H9 (cell line): ENCODE measurements at regions not wholly inside any gene's neighbourhood (a gene's known extent, or its start where the extent isn't known, plus 50 kb on each side); places are given as distances from the start of the nearest gene placed in this dataset.

Source experiments
- DNase-seq: peaks from one replicate; pipeline ENCODE4 v3.0.0-alpha.2; 2017
- H2AFZ ChIP-seq: one replicate; pipeline ENCODE4 v1.6.1; 2013; ENCODE audit warnings: mild to moderate bottlenecking, low read length, control low read depth, moderate library complexity
- H2AK5ac ChIP-seq: 2 replicates; pipeline ENCODE4 v1.6.1; 2013; ENCODE audit warnings: low read length, control low read depth, mixed read lengths; ENCODE audit not compliant: insufficient read length
- H2BK120ac ChIP-seq: one replicate; pipeline ENCODE4 v1.6.1; 2013; ENCODE audit warnings: low read depth, mild to moderate bottlenecking, low read length, control low read depth, inconsistent platforms; ENCODE audit not compliant: poor library complexity, severe bottlenecking
- H2BK12ac ChIP-seq: 2 replicates; pipeline ENCODE4 v1.6.1; 2013; ENCODE audit warnings: low read length, control low read depth, mixed read lengths, low read depth; ENCODE audit not compliant: insufficient read length
- H2BK15ac ChIP-seq: 2 replicates; pipeline ENCODE4 v1.6.1; 2013; ENCODE audit warnings: low read depth, low read length, control low read depth
- H2BK20ac ChIP-seq: one replicate; pipeline ENCODE4 v1.6.1; 2013; ENCODE audit warnings: low read depth, mild to moderate bottlenecking, low read length, control low read depth, inconsistent platforms; ENCODE audit not compliant: poor library complexity, severe bottlenecking
- H2BK5ac ChIP-seq: 2 replicates; pipeline ENCODE4 v1.6.1; 2013; ENCODE audit warnings: low read length, control low read depth, mixed read lengths; ENCODE audit not compliant: insufficient read length
- H3K14ac ChIP-seq: 2 replicates; pipeline ENCODE4 v1.6.1; 2013; ENCODE audit warnings: low read length, control low read depth; ENCODE audit not compliant: insufficient read depth
- H3K18ac ChIP-seq: 2 replicates; pipeline ENCODE4 v1.6.1; 2013; ENCODE audit warnings: low read depth, mild to moderate bottlenecking, mixed read lengths, low read length, control low read depth; ENCODE audit not compliant: insufficient read length
- H3K23ac ChIP-seq: 2 replicates; pipeline ENCODE4 v1.6.1; 2013; ENCODE audit warnings: low read length, control low read depth, mixed read lengths, low read depth; ENCODE audit not compliant: insufficient read length
- H3K23me2 ChIP-seq: 2 replicates; pipeline ENCODE4 v1.6.1; 2013; ENCODE audit warnings: low read depth, mild to moderate bottlenecking, mixed read lengths, low read length, control low read depth; ENCODE audit not compliant: insufficient read length, poor library complexity, severe bottlenecking
- H3K27ac ChIP-seq: 2 replicates; pipeline ENCODE4 v1.5.1; 2013; ENCODE audit warnings: low read length, control low read depth, mixed read lengths, low read depth; ENCODE audit not compliant: insufficient read length
- H3K27me3 ChIP-seq: 2 replicates; pipeline ENCODE4 v1.6.1; 2013; ENCODE audit warnings: low read length, control low read depth, inconsistent platforms; ENCODE audit not compliant: insufficient read depth
- H3K4ac ChIP-seq: 2 replicates; pipeline ENCODE4 v1.6.1; 2013; ENCODE audit warnings: low read depth, mild to moderate bottlenecking, control low read depth, inconsistent platforms, low read length, moderate library complexity
- H3K4me1 ChIP-seq: 2 replicates; pipeline ENCODE4 v1.6.1; 2013; ENCODE audit warnings: low read length, control low read depth, inconsistent platforms; ENCODE audit not compliant: insufficient read depth
- H3K4me2 ChIP-seq: 2 replicates; pipeline ENCODE4 v1.6.1; 2013; ENCODE audit warnings: low read length, control low read depth, mixed read lengths; ENCODE audit not compliant: insufficient read length, insufficient read depth
- H3K56ac ChIP-seq: 2 replicates; pipeline ENCODE4 v1.6.1; 2013; ENCODE audit warnings: low read depth, mild to moderate bottlenecking, mixed read lengths, low read length, control low read depth; ENCODE audit not compliant: insufficient read length
- H3K79me1 ChIP-seq: 2 replicates; pipeline ENCODE4 v1.6.1; 2013; ENCODE audit warnings: low read depth, mild to moderate bottlenecking, moderate library complexity, low read length, control low read depth, inconsistent platforms; ENCODE audit not compliant: insufficient read depth, poor library complexity, severe bottlenecking
- H3K79me2 ChIP-seq: 2 replicates; pipeline ENCODE4 v1.6.1; 2013; ENCODE audit warnings: low read length, control low read depth, inconsistent platforms; ENCODE audit not compliant: insufficient read depth
- H3K9ac ChIP-seq: 2 replicates; pipeline ENCODE4 v1.6.1; 2013; ENCODE audit warnings: low read length, control low read depth, mixed read lengths; ENCODE audit not compliant: insufficient read length; ENCODE audit errors: extremely low read depth
- H3K9me3 ChIP-seq: one replicate; pipeline ENCODE4 v1.6.1; 2013; ENCODE audit warnings: low read depth, low read length, inconsistent platforms; ENCODE audit not compliant: control insufficient read depth
- H3T11ph ChIP-seq: one replicate; pipeline ENCODE4 v1.6.1; 2013; ENCODE audit warnings: mild to moderate bottlenecking, low read length, control low read depth, inconsistent platforms
- H4K20me1 ChIP-seq: one replicate; pipeline ENCODE4 v1.6.1; 2013; ENCODE audit not compliant: control insufficient read depth, insufficient read length, insufficient read depth
- H4K5ac ChIP-seq: 2 replicates; pipeline ENCODE4 v1.6.1; 2013; ENCODE audit warnings: low read depth, mild to moderate bottlenecking, mixed read lengths, low read length, control low read depth; ENCODE audit not compliant: insufficient read length
- H4K8ac ChIP-seq: replicated peaks from 2 replicates; pipeline ENCODE4 v1.6.1; 2013; ENCODE audit warnings: low read length, control low read depth, mixed read lengths, low read depth; ENCODE audit not compliant: insufficient read length
- H4K91ac ChIP-seq: 2 replicates; pipeline ENCODE4 v1.6.1; 2013; ENCODE audit warnings: low read depth, mild to moderate bottlenecking, moderate library complexity, mixed read lengths, low read length, control low read depth; ENCODE audit not compliant: insufficient read length
- H3K27ac Mint-ChIP-seq, 3 experiments: 2 replicates in 2 of 3; 3 replicates in 1 of 3; pipeline ENCODE4 v1.8.0; 2020 to 2021; ENCODE audit warnings: mixed read lengths in 3 of 3, mild to moderate bottlenecking in 1 of 3, moderate library complexity in 1 of 3
- H3K27me3 Mint-ChIP-seq: 2 replicates; pipeline ENCODE4 v1.8.0; 2021; ENCODE audit warnings: low read depth, mild to moderate bottlenecking, moderate library complexity, mixed read lengths
- H3K36me3 Mint-ChIP-seq, 3 experiments: 2 replicates in 2 of 3; 3 replicates in 1 of 3; pipeline ENCODE4 v1.8.0; 2020 to 2021; ENCODE audit warnings: low read depth in 3 of 3, mixed read lengths in 3 of 3; ENCODE audit not compliant: insufficient read depth in 1 of 3
- H3K4me1 Mint-ChIP-seq, 2 experiments: 2 replicates each; pipeline ENCODE4 v1.8.0; 2020; ENCODE audit warnings: mixed read lengths in 2 of 2
- H3K4me3 Mint-ChIP-seq, 2 experiments: 2 replicates in 1 of 2; 3 replicates in 1 of 2; pipeline ENCODE4 v1.8.0; 2020 to 2021; ENCODE audit warnings: mild to moderate bottlenecking in 2 of 2, mixed read lengths in 2 of 2, moderate library complexity in 1 of 2
- H3K9me3 Mint-ChIP-seq, 2 experiments: 2 replicates in 1 of 2; 3 replicates in 1 of 2; pipeline ENCODE4 v1.8.0; 2020; ENCODE audit warnings: mild to moderate bottlenecking in 2 of 2, mixed read lengths in 2 of 2, moderate library complexity in 1 of 2
- CTCF ChIP-seq: fragments of 200-600 bp; sonication (generic); conservative IDR thresholded peaks from 3 replicates; pipeline ENCODE4 v1.8.0; 2021; ENCODE audit warnings: antibody characterized with exemption, mild to moderate bottlenecking
- WGBS: extraction: QIAGEN DNeasy Blood & Tissue Kit; methylation state at CpG from one replicate; pipeline ENCODE4 v1.1.7; 2013; ENCODE audit warnings: missing lambda C conversion rate, low lambda C conversion rate, mixed read lengths; ENCODE audit not compliant: insufficient read length; ENCODE audit errors: extremely low coverage; 5-methylcytosine and 5-hydroxymethylcytosine counted together

GRCh38 chr3:34868935-34869334 lies 770.4 kb upstream of the ARPP21 start:
- Histone ChIP-seq H3K4me2 (no peak overlapping the region), H3K4me1 (peaks cover 4% of the 10 kb centered on the region; the same call in 1 of the 2 replicates), H3K56ac (no peak overlapping the region), H4K91ac (no peak overlapping the region), H2BK12ac (no peak overlapping the region), H3K14ac (no peak overlapping the region), H4K8ac (no peak overlapping the region), H3T11ph (no peak overlapping the region), H3K79me1 (no peaks in the 10 kb centered on the region), H3K27ac (no peak overlapping the region), H2BK15ac (no peak overlapping the region), H2AFZ (no peak overlapping the region), H3K79me2 (no peaks in the 10 kb centered on the region), H3K18ac (no peak overlapping the region), H3K23me2 (no peaks in the 10 kb centered on the region), H4K5ac (no peak overlapping the region), H3K9ac (no peak overlapping the region), H2BK5ac (no peak overlapping the region), H3K4ac (no peak overlapping the region), H2AK5ac (no peak overlapping the region), H3K23ac (no peak overlapping the region), H2BK20ac (no peak overlapping the region), H4K20me1 (no peaks in the 10 kb centered on the region), H2BK120ac (no peak overlapping the region), H3K27me3 (no peaks in the 10 kb centered on the region), H3K9me3 (no peaks in the 10 kb centered on the region)
- no CpG with 5 or more reads among the region's 1 CpG for WGBS
- peaks cover 25 to 27% of the 10 kb centered on the region in 2 experiments for H3K4me1 Mint-ChIP-seq
- H3K4me3 Mint-ChIP-seq, result no peak overlapping the region
- no peak for TF ChIP-seq CTCF
- H3K36me3 Mint-ChIP-seq, result no peaks in the 10 kb centered on the region
- H3K27me3 Mint-ChIP-seq, result no peaks in the 10 kb centered on the region
- no peak for DNase-seq
- no peaks in the 10 kb centered on the region for H3K9me3 Mint-ChIP-seq
- no peak overlapping the region for H3K27ac Mint-ChIP-seq
